HT-29 (cell line): ENCODE measurements at regions not wholly inside any gene's neighbourhood (a gene's known extent, or its start where the extent isn't known, plus 50 kb on each side); places are given as distances from the start of the nearest gene placed in this dataset.

Source experiments
- DNase-seq: peaks from one replicate; pipeline ENCODE4 v3.0.0-alpha.2; 2015; ENCODE audit warnings: low spot score

DNA sequence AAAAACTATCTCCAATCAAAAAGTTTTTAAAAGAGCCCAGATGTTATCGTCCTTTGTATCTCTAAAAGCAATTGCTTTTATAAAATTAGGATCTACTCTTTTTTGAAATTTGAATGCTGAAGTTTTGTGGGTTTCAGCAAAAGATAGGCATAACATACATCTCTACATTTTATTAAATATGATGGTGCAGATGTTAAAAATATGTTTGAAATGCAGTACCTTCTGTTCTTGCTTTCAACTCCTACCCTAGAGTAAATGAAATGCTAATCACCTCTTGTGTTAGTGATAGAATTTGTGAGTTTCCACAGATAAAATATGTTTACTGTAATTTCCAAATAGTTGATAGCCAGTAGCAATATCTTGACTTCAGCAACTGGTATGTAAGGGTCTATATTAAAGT, 95.7 kb upstream of the VPREB1 start:
- DNase-seq: no peak

DNA sequence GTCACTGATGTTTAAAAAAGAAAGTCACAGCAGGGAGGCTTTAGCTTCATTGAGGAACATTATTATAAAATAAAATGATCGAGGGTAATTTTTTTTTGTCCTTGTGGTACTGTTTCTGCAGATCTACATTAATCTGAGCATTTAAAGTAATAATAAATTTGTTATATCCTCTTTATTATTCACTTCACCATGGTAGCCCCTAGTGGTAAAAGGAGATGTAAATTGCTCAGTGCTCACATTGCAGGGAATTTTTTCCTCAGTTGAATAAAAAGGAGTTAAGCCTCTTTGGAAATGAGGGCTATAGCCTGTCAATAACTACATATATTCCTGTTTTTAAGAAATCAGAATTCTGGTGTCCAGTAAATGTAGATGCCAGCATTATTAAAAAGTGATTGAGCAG, 99.7 kb upstream of the VPREB1 start:
- DNase-seq: no peak

DNA sequence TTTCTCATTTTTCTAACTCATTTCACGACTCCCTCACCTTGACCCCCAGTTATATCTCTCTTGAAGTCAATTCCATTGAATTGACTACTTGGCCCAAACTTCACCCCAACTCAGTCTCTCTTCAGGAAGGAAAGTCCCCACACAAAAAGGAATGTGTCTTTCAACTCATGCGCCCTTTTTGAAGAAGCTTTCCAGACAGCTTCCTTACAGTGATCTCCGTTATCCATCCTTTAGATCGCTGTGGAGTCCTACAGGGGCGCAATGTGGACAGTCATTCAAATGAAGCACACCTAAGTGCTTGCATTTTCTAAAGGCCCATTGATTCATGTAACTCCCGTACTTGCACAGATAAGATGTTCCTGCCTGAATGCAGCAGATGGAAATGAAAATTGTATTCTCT, 101.1 kb upstream of the VPREB1 start:
- DNase-seq: no peak

DNA sequence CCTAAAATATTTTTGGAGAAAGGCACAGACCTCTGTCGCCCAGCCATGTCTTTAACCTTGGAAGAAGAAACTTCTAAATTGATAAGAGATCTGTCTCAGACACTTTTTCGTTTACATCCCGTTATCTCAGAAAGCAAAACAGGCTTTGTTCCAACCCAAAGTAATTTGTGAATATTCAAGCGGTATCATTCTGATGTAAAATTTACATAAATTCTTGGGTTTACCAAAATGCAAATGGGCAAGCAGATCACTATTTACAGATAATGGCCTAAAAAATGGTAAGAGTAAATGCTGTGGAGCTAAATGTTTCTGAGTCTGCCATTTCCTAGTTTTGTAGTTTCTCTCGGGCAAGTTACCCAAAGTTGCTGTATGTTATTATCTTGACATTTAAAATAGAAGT, 101.9 kb upstream of the VPREB1 start:
- no peak for DNase-seq

DNA sequence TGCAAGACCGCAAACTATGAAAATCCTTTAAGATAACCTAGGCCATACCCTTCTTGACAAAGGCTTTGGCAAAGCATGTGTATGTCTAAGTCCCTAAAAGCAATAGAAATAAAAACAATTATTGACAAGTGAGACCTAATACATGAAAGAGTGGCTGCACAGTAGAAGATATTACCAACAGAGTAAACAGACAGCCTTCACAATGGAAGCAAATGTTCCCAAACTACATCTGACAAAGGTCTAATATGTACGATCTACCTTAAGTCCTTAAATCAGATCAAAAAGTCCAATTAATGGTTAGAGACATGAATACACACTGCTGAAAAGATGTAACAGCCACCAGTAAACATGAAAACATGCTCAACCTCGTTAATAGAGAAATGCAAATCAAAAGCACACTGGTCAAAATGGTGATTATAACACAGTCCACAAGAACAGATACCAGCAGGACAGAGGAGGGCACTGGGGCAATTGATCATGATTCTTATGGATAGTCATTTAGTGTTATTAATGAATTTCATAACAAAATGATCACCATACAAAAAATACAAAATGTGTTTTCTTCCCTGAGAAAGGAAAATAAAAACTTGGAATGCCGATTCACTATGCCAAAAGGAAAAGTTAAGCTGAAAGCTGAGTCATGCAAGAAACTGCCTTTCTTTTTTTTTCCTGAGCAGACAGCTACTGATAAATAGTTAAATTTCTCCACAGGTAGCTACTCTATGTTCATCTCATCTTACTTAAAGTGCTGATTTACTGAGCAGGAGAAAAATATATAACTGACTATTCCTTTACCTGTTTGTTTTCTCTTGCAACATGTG, 102.6 kb upstream of the VPREB1 start:
- DNase-seq: no peak

DNA sequence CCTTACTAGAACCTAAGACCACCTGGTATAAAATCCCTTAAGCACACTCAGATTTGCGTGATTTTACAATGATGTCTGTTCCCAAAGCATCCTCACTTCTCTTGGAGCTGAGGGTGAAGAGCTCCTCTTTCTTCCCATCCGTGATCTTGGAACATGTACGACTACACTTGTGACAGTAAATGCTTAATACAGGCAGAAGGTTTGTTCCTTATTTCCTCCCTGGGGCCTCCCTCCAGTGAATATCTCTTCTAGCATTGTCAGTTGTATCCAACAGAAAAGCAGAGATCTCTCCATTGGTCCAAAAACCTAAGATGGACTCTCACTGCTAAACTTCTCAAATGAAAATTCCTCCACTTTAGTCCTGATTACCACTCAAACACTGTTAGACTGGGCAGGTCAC, 103.6 kb upstream of the VPREB1 start:
- DNase-seq: no peak

DNA sequence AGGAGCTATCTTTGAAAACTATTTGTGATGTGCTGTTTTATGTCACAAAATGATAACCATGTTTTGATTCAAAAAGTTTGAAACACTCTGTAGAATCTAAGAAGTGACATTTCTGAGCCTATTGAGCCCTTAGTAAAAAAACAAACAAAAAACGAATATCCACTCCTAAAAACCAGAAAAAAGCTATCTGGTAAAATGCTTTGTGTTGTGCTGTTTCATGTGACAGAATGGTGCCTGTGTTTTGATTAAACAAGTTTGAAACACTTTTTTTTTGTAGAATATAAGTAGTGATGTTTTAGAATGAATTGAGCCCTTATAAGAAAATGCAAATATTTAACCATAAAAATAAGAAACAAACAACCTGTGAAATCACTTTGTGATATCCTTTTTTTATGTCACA, 105.2 kb upstream of the VPREB1 start:
- DNase-seq: no peak

DNA sequence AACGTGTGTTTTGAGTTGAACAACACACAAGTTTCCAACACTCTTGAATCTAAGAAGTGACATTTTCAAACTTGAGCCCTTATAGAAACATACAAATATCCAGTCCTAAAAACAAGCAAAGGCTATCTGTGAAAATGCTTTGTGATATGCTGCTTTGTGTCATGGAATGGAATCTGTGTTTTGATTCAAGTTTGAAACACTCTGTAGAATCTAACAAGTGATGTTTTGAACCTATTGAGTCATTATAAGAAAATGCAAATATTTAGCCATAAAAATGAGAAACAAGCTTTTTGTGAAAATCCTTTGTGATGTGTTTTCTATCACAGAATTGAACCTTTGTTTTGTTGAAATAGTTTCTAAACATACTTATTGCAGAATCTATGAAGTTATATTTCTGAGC, 105.7 kb upstream of the VPREB1 start:
- no peak for DNase-seq

DNA sequence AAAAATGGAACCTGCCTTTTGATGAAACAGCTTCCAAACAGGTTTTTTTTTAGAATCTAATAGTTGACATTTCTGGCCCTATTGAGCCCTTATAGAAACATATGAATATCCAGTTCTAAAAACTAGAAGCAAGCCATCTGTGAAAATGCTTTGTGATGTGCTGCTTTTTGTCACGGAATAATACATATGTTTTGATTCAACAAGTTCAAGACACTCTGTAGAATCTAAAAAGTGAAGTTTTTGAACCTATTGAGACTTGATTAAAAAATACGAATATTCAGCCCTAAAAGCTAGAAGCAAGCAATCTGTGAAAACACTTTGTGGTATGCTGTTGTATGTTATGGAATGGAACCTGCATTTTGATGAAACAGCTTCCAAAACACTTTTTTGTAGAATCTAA, 106.7 kb upstream of the VPREB1 start:
- no peak for DNase-seq

DNA sequence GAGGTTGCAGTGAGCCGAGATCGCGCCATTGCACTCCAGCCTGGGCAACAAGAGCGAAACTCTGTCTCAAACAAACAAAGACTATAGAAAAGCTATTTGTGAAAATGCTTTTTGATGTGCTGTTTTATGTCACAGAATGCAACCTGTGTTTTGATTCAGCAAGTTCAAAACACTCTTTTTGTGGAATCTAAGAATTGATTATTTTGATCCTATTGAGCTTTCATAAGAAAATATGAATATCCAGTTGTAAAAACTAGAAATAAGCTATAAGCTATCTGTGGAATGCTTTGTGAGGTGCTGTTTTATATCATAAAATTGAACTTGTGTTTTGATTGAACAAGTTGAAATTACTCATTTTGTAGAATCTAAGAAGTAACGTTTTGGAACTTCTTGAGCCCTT, 110.7 kb upstream of the VPREB1 start:
- no peak for DNase-seq

DNA sequence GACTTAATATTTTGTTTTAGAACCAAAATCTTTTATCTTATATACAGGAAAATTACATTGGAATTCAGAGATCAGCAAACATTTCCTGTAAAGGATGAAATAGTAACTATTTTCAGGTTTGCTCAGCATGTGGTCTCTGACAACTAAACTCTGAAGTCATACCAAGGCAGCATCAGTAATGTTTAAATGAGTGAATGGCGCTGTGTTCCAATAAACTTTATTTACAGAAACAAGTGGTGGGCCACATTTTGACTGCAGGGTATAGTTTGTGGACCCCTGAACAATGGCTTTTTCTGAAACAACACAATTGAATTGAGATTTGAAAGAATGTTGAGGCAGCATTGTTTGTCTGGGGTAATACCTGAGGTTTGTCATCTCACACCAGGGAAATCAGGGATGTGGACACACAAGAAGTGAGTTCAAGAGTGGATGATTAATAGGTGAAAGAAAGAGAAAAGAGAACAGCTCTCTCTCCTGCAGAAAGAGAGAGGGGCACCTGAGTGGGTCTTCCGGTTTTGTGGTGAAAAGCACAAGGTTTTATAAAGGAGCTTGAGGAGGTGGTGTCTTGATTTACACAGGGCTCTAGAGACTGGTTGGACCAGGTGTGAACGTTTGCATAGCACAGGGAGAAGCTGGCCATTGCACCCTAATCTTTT, 113.5 kb upstream of the VPREB1 start:
- no peak for DNase-seq

DNA sequence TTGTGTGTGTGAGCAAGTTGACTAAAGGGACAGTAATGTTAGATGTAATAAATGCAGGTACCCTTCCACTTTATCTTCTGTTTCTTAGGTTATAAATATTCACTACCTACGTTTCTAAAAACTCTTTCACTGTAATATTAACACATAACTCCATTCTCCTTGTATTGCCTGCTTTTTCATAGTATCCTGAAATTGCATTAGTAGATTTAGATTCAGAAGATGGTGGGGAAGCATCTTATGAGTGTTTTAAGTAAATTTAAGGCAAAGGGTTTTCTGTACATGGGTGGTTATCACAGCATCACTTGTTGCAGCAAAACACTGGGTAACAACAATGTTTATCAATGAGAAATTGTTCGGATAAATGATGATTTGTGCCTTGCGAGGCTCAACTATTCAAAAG, 115.2 kb upstream of the VPREB1 start:
- no peak for DNase-seq

DNA sequence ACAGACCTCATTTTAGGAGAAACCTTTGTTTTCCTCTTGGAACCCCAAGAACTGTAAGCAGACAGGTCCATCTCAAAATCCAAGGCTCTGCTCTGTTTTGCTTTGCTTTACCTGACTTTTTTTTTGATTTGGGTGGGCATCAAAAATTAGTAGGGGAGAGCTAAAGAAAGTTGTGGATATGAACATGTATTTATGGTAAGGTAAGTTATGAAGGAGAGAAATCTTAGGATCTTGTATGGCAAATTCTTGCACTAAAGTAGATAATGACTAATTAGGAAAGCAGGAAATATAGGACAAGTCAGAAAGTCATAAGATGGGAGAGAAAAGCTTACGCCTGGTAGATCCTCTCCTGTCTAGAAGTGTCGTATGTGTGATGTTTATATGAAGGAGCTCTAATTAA, 116.1 kb upstream of the VPREB1 start:
- no peak for DNase-seq

DNA sequence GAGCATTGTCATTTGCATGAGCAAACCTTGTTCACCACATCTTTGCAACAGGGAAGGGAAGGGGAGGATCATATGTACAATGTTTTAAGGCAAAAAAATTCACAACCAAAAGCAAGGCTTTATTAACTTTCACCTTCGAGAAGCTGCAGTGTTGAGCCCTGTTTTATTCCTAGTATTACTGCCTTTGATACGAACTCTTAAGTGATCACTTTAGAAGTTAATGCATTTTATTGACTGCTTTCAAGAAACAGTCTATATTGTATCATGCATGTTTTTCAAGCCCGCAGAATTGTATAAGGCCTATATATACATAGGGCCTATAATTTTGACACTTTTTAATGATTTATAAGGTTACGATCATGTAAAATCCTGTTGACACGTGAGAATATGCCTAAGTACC, 117.5 kb upstream of the VPREB1 start:
- DNase-seq: no peak

DNA sequence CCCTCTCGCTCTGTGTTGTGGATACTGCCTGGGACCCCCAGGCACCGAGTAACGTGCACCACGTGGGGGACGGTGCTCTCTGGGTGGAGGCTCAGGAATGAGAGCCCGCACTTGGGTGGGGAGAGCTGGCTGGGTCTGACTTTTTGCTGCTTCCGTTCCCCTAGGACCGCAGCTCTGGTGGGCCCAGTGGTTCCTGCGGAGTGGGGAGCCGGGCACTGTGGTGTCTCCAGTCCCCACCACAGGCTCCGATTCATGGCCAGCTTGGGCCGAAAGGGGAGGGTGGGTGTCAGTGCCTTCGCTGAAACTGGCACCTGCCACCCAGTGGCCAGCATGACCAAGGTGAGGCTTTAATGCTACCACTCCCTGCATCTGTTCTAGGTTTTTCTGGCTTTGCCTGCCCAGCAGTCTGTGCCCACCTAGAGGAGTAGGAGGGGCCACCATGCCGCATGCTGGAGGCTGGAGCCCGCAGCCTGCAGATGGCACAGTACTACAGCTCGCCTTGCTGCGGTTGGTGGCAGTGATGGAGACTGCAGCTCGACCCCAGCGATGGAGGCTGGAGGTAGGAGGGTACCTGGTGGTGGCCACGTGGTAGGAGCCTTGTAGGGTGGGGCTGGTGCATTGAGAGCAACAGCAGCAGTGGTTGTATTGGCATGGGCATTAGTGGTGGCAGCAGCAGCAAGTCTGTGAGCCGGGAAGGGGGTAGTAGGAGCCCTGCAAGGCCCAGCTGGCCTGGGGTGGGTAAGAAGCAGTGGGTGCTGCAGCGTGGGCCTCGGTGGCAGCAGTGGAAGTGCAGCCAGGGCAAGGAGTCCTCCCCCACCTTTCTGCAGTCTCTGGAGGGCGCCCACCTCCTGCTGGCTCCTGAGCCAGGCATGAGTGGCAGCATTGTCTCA, 118.8 kb upstream of the VPREB1 start:
- DNase-seq: no peak

DNA sequence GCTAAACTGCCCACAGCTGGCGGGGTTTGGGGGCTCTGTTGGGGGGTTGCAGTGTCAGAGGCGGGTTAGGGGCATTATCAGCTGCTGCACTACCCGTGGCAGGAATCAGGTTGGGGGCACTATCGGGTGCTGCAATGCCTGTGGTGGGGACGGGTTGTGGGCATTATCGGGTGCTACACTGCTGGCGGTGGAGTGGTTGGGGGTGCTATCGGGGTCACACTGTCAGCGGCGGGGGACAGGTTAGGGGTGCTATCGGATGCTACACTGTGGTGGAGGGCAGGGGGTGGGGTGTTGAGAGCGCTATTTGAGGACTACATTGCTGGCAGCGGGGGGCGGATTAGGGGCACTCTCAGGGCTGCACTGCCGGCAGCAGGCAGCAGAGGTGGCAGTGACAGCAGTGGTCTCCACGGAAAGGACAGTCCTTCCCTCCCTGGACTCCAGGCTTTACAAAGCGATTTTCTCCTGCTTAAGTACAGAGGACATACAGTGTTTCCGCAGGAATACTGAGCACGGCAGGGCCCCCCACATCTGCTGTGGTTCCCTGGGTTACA, 119.5 kb upstream of the VPREB1 start:
- DNase-seq: no peak

DNA sequence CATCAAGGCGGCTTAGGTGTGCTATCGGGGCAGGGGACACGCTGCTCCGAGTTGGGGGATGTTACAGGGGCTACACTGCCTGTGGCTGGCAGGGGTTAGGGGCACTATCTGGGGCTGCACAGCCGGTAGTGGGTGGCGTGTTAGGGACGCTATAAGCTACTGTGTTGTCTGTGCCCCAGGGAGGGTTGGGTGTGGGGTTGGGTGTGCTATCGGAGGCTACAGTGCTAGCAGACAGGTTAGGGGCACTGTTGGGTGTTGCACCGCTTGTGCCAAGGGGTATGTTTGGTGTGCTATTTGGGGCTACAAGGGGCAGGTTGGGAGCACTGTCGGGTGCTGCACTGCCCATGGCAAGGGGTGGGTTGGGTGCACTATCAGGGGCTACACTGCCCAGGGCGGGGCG, 120.2 kb upstream of the VPREB1 start:
- no peak for DNase-seq

DNA sequence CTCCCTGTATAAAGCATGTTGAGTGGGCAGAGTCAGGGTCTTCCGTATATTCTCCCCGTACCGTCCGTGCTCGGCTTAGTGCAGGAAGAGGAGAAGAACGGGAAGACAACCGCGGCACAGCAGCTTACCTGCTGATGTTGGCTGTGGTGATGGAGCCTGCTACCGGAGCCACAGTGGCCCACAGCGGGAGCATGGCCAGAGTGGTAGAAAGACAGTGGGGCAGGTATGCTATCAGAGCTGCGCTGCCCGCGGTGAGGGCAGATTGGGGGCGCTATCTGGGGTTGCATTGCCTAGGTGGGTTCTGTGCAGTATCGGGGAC, 120.7 kb upstream of the VPREB1 start:
- DNase-seq: no peak

DNA sequence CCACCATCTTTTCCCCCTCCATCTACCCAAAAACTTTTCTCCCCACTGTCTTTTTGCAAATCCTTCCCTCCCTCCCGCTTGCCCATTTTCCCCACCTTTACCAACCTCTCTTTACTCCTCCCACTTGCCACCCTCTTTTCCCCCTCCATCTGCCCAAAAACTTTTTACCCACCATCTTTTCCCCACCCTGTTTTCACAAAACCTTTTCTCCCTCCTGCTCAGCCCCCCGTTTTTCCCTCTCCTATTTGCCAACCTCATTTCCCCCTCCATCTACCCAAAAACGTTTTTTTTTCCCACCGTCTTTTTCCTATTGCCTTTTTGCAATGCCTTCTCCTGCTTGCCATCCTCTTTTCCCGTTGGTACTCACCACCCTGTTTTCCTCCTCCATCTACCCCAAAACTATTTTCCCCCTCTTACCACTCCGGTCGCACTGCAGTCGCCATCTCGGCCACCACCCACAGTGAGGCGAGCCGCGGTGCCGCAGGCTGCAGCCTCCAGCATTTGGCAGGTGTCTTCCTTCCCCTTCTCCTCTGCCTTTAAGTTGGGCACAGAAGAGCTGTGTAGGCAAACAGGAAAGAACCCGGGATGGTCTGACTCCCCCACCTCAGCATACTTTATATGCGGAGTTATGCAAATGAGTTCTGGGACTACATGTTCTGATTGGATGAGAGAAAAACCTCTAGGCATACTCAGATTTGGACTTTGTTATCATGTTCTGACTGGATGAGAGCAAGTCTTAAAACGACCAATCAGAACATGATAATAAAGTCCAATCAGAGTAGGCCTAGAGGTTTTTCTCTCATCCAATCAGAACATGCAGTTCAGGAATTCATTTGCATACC, 121.2 kb upstream of the VPREB1 start:
- DNase-seq: no peak

DNA sequence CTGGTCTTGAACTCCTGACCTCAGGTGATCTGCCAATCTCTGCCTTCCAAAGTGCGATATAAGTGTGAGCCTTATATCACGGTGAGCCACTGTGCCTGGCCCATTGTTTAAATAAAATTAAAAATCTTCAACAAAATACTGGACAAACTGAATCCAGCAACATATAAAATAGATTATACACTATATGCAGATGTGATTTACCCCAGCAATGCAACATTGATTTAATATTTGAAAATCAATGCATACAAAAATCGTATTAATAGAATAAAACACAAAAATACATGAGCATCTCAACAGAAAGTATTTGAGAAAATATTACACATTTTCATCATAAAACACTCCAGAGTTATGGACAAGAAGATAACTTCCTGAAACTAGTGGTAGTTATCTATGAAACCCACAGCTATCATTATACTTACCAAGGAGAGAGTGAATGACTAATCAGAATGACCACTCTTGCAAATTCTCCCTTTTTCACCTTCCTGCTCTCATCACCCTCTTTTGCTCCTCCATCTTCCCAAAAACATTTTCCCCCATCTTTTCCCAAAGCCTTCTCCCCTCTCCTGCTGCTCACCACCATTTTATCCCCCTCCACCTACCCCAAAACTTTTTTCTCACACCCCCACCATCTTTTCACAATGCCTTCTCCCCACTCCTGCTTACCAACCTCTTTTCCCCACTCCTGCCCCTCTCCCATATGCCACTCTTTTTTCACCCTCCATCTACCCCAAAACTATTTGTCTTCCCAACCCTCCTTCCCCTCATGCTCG, 122.1 kb upstream of the VPREB1 start:
- DNase-seq: no peak

DNA sequence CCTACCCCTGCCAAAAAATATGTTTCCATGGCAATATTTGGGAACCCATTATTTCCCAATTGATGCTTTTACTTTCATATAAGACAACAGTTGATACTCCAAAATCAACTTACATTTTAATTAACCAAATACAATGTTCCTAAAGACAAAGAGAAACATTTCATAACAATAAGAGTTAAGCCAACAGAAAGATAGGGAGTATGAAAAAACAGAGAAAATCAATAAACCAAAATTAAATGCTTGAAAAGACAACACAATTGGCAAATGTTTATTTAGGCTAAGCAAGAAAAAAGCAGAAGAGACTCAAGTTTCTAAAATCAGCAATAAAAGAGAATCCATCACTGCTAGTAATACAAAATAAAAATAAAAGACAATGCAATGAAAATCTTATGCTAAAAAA, 123.1 kb upstream of the VPREB1 start:
- no peak for DNase-seq
